H1 (cell line): ENCODE measurements at regions not wholly inside any gene's neighbourhood (a gene's known extent, or its start where the extent isn't known, plus 50 kb on each side); places are given as distances from the start of the nearest gene placed in this dataset.

ENCODE experiments used
- CTCF ChIA-PET: fragments of 300-600 bp; sonication (Branson Sonifier 250); formaldehyde crosslinking; loops from one replicate; lab custom pipeline; 2021; ENCODE audit not compliant: partially characterized antibody; lab: Charles Lee
- POLR2A ChIA-PET: fragments of 300-600 bp; sonication (Branson Sonifier 250); formaldehyde crosslinking; loops from one replicate; lab custom pipeline; 2021; ENCODE audit warnings: inconsistent platforms; ENCODE audit not compliant: partially characterized antibody; lab: Charles Lee
- DNase-seq, 2 experiments: peaks; one replicate each; pipeline versions ENCODE4 v3.0.0 to v3.0.0-alpha.2; 2010 to 2022; ENCODE audit warnings: low spot score in 2 of 2, low read depth in 1 of 2, mixed read lengths in 1 of 2
- FAIRE-seq: peaks from 2 replicates; lab custom pipeline; 2011; peaks lifted over from hg19 to GRCh38; lab: Jason Lieb, UNC
- H2AFZ ChIP-seq: 2 replicates; pipeline ENCODE4 v1.8.1; 2012; ENCODE audit warnings: low read length, inconsistent platforms
- H2AK5ac ChIP-seq: 2 replicates; pipeline ENCODE4 v1.6.1; 2013; ENCODE audit warnings: low read depth, low read length
- H2BK120ac ChIP-seq: replicated peaks from 2 replicates; pipeline ENCODE3; 2013; ENCODE audit warnings: low read depth, low read length, inconsistent platforms
- H2BK12ac ChIP-seq: 2 replicates; pipeline ENCODE4 v1.6.1; 2013; ENCODE audit warnings: low read depth, low read length
- H2BK15ac ChIP-seq: 2 replicates; pipeline ENCODE4 v1.6.1; 2013; ENCODE audit warnings: low read length
- H2BK20ac ChIP-seq: 2 replicates; pipeline ENCODE4 v1.6.1; 2013; ENCODE audit warnings: low read length
- H2BK5ac ChIP-seq: 2 replicates; pipeline ENCODE4 v1.6.1; 2013; ENCODE audit warnings: low read depth, low read length
- H3K14ac ChIP-seq: 2 replicates; pipeline ENCODE4 v1.6.1; 2013; ENCODE audit warnings: inconsistent platforms; ENCODE audit not compliant: insufficient read length
- H3K18ac ChIP-seq: 2 replicates; pipeline ENCODE4 v1.6.1; 2013; ENCODE audit warnings: low read length; ENCODE audit errors: extremely low read depth
- H3K23ac ChIP-seq: 2 replicates; pipeline ENCODE4 v1.6.1; 2013; ENCODE audit warnings: inconsistent platforms; ENCODE audit not compliant: insufficient read length
- H3K23me2 ChIP-seq: 2 replicates; pipeline ENCODE4 v1.6.1; 2013; ENCODE audit warnings: low read depth, low read length
- H3K27ac ChIP-seq: 2 replicates; pipeline ENCODE4 v1.6.1; 2011; ENCODE audit warnings: low read depth, low read length, inconsistent platforms
- H3K27me3 ChIP-seq, 4 experiments: replicated peaks in 1 of 4; 1 replicate in 1 of 4; 2 replicates in 3 of 4; pipeline versions ENCODE4 v1.6.1 to v1.8.1; 2011 to 2013; ENCODE audit warnings: low read length in 3 of 4, mild to moderate bottlenecking in 3 of 4, inconsistent platforms in 2 of 4, mixed read lengths in 2 of 4, moderate library complexity in 1 of 4; ENCODE audit not compliant: control insufficient read depth in 3 of 4, insufficient read depth in 3 of 4; ENCODE audit errors: extremely low read depth in 1 of 4
- H3K36me3 ChIP-seq, 4 experiments: 2 replicates each; pipeline versions ENCODE4 v1.6.1 to v1.8.1; 2011 to 2013; ENCODE audit warnings: mild to moderate bottlenecking in 4 of 4, low read length in 3 of 4, moderate library complexity in 2 of 4, control low read depth in 1 of 4, inconsistent platforms in 1 of 4; ENCODE audit not compliant: insufficient read depth in 4 of 4, control insufficient read depth in 2 of 4
- H3K4ac ChIP-seq: replicated peaks from 2 replicates; pipeline ENCODE3; 2013; ENCODE audit warnings: low read length, low read depth, mixed read lengths, inconsistent platforms; ENCODE audit not compliant: insufficient read length
- H3K4me1 ChIP-seq, 4 experiments: replicated peaks in 1 of 4; 1 replicate in 1 of 4; 2 replicates in 3 of 4; pipeline versions ENCODE4 v1.6.1 to v1.8.1; 2011 to 2013; ENCODE audit warnings: low read length in 3 of 4, inconsistent platforms in 2 of 4, mixed read lengths in 1 of 4; ENCODE audit not compliant: insufficient read depth in 4 of 4, control insufficient read depth in 3 of 4
- H3K4me2 ChIP-seq, 2 experiments: 2 replicates each; pipeline versions ENCODE4 v1.6.1 to v1.8.1; 2011 to 2013; ENCODE audit warnings: low read depth in 2 of 2, low read length in 2 of 2, control low read depth in 1 of 2, inconsistent platforms in 1 of 2, mild to moderate bottlenecking in 1 of 2; ENCODE audit not compliant: insufficient read depth in 1 of 2
- H3K4me3 ChIP-seq, 4 experiments: fragments of 200-600, 300-600 bp in 1 of 4; sonication (generic), shearing (Covaris generic), sonication (Bioruptor Twin) in 1 of 4; 2 replicates each; pipeline versions ENCODE4 v1.5.1 to v1.8.1; 2011 to 2016; ENCODE audit warnings: low read length in 4 of 4, low read depth in 3 of 4, control low read depth in 2 of 4, inconsistent platforms in 2 of 4, mild to moderate bottlenecking in 2 of 4, mixed read lengths in 1 of 4, moderate library complexity in 1 of 4; ENCODE audit not compliant: insufficient read depth in 2 of 4; ENCODE audit errors: extremely low read depth in 1 of 4
- H3K56ac ChIP-seq: replicated peaks from 2 replicates; pipeline ENCODE3; 2013; ENCODE audit warnings: low read depth, mild to moderate bottlenecking, mixed read lengths, low read length, inconsistent platforms; ENCODE audit not compliant: insufficient read length
- H3K79me1 ChIP-seq: 2 replicates; pipeline ENCODE4 v1.6.1; 2013; ENCODE audit warnings: low read depth, low read length, control low read depth
- H3K79me2 ChIP-seq, 2 experiments: 2 replicates each; pipeline versions ENCODE4 v1.6.1 to v1.8.1; 2012 to 2013; ENCODE audit warnings: low read length in 2 of 2, mild to moderate bottlenecking in 2 of 2, inconsistent platforms in 1 of 2; ENCODE audit not compliant: insufficient read depth in 2 of 2, control insufficient read depth in 1 of 2
- H3K9ac ChIP-seq, 4 experiments: replicated peaks in 1 of 4; 1 replicate in 1 of 4; 2 replicates in 3 of 4; pipeline versions ENCODE4 v1.6.1 to v1.8.1; 2011 to 2013; ENCODE audit warnings: low read depth in 3 of 4, low read length in 3 of 4, control low read depth in 2 of 4, mild to moderate bottlenecking in 2 of 4, moderate library complexity in 2 of 4, inconsistent platforms in 1 of 4; ENCODE audit errors: extremely low read depth in 1 of 4
- H3K9me3 ChIP-seq, 2 experiments: 2 replicates each; pipeline versions ENCODE4 v1.6.1 to v1.8.1; 2012 to 2013; ENCODE audit warnings: mild to moderate bottlenecking in 2 of 2, moderate library complexity in 2 of 2, control low read depth in 1 of 2, inconsistent platforms in 1 of 2, low read depth in 1 of 2, low read length in 1 of 2, mixed read lengths in 1 of 2; ENCODE audit not compliant: insufficient read depth in 2 of 2
- H4K20me1 ChIP-seq, 2 experiments: replicated peaks in 1 of 2; 2 replicates each; pipeline versions ENCODE3 to v1.8.1; 2011 to 2013; ENCODE audit warnings: inconsistent platforms in 2 of 2, low read length in 2 of 2, mild to moderate bottlenecking in 1 of 2; ENCODE audit not compliant: insufficient read depth in 2 of 2, control insufficient read depth in 1 of 2
- H4K5ac ChIP-seq: 2 replicates; pipeline ENCODE4 v1.6.1; 2013; ENCODE audit warnings: low read length, low read depth, mixed read lengths, inconsistent platforms; ENCODE audit not compliant: insufficient read length
- H4K8ac ChIP-seq: 2 replicates; pipeline ENCODE4 v1.8.0; 2013; ENCODE audit warnings: mild to moderate bottlenecking, moderate library complexity, low read length, inconsistent platforms; ENCODE audit not compliant: insufficient read depth; ENCODE audit errors: extremely low read depth
- H4K91ac ChIP-seq: replicated peaks from 2 replicates; pipeline ENCODE3; 2013; ENCODE audit warnings: low read length, mixed read lengths, inconsistent platforms; ENCODE audit not compliant: insufficient read length
- CEBPB ChIP-seq: IDR thresholded peaks from 2 replicates; pipeline ENCODE4 v1.6.1; 2012; ENCODE audit warnings: low read depth, low read length
- FOSL1 ChIP-seq: IDR thresholded peaks from 2 replicates; pipeline ENCODE4 v1.6.1; 2011; ENCODE audit warnings: mild to moderate bottlenecking, low read depth, low read length, moderate library complexity; ENCODE audit not compliant: insufficient read depth
- GABPA ChIP-seq: IDR thresholded peaks from 2 replicates; pipeline ENCODE4 v1.6.1; 2011; ENCODE audit warnings: mild to moderate bottlenecking, low read length, moderate library complexity, borderline replicate concordance; ENCODE audit not compliant: insufficient read depth
- NANOG ChIP-seq: IDR thresholded peaks from 2 replicates; pipeline ENCODE4 v1.6.1; 2011; ENCODE audit warnings: low read length, low read depth, mild to moderate bottlenecking, inconsistent platforms; ENCODE audit not compliant: insufficient read depth, poor library complexity, severe bottlenecking
- RAD21 ChIP-seq, 2 experiments: IDR thresholded peaks in 1 of 2; conservative IDR thresholded peaks in 1 of 2; 2 replicates each; pipeline ENCODE4 v1.6.1; 2011; ENCODE audit warnings: low read depth in 2 of 2, low read length in 2 of 2, improper control_type of control experiment in 1 of 2, inconsistent platforms in 1 of 2, mild to moderate bottlenecking in 1 of 2, moderate library complexity in 1 of 2
- RBBP5 ChIP-seq: IDR thresholded peaks from 2 replicates; pipeline ENCODE4 v1.7.1; 2012; ENCODE audit warnings: low read depth, mild to moderate bottlenecking, inconsistent platforms, low read length, moderate library complexity, borderline replicate concordance
- SIX5 ChIP-seq: IDR thresholded peaks from 2 replicates; pipeline ENCODE4 v1.6.1; 2011; ENCODE audit warnings: mild to moderate bottlenecking, low read depth, low read length
- SRF ChIP-seq: IDR thresholded peaks from 2 replicates; pipeline ENCODE4 v1.6.1; 2011; ENCODE audit warnings: mild to moderate bottlenecking, low read depth, low read length, moderate library complexity
- TAF7 ChIP-seq: optimal IDR thresholded peaks from 2 replicates; pipeline ENCODE3; 2011; ENCODE audit warnings: low read depth, mild to moderate bottlenecking, inconsistent platforms, low read length, moderate library complexity, borderline replicate concordance
- TCF12 ChIP-seq: IDR thresholded peaks from 2 replicates; pipeline ENCODE4 v1.6.1; 2011; ENCODE audit warnings: low read depth, mild to moderate bottlenecking, low read length
- WGBS, 2 experiments: shearing (Covaris generic) in 1 of 2; methylation state at CpG; one replicate each; pipeline versions ENCODE4 v1.1.6 to v1.1.7; 2013 to 2015; ENCODE audit warnings: low lambda C conversion rate in 2 of 2, mixed read lengths in 2 of 2, inconsistent platforms in 1 of 2, low coverage in 1 of 2, missing lambda C conversion rate in 1 of 2; ENCODE audit not compliant: insufficient replicate concordance in 2 of 2, insufficient coverage in 1 of 2, insufficient read length in 1 of 2; ENCODE audit errors: extremely low coverage in 1 of 2, missing lambda C conversion rate in 1 of 2; 5-methylcytosine and 5-hydroxymethylcytosine counted together
- TF ChIP-seq, protein P1 (sequence below): IDR thresholded peaks from 2 replicates; pipeline ENCODE4 v1.6.1; 2011; ENCODE audit warnings: low read length, improper control_type of control experiment
- TF ChIP-seq, protein P2 (sequence below): IDR thresholded peaks from 2 replicates; pipeline ENCODE4 v1.6.1; 2012; ENCODE audit warnings: inconsistent platforms

DNA sequence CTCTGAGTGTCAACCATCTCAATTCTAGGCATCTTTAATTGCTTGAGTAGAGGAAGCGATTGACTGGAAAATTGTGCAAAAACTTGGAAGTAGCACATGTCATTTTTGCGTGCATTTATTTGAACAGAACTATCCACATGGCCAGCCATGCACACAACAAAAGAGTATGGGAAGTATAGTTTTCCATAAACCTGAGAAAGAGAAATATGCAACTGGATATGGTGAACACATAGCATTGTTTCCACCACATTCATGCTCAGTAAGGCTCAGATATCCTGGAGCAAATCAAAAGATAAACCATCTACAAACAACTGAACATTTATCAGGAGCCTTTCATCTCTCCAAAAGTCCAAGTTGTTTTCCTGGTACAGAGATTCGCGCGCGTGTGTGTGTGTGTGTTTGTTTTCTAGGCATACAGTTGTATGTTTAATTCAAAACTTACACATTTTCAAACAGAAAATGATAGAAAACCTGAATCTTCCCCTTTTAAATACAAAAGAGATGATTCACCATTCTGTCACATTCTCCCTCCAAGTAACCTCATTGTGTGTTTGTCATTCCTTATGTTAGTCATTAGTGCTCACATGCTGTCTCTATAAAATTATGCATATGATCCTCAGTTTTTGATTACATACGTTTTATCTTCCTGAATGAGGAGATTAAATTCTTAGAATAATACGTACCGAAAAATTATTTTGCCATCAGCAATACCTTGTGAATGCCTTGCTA lies 780.4 kb upstream of the NRXN1 start:
- Histone ChIP-seq H3K14ac (no peak overlapping the region), H2BK20ac (no peak overlapping the region), H2BK5ac (no peak overlapping the region), H3K9me3 (no peaks in the 10 kb centered on the region), H2AK5ac (no peak overlapping the region), H4K8ac (no peak overlapping the region), H3K23me2 (no peaks in the 10 kb centered on the region), H3K79me1 (no peaks in the 10 kb centered on the region), H4K5ac (no peak overlapping the region), H3K18ac (no peak overlapping the region), H3K27me3 (no peaks in the 10 kb centered on the region), H3K4me1 (peaks cover 0 to 6% (median 0%) of the 10 kb centered on the region in 4 experiments; a peak in 3 of 7 replicates), H3K4me2 (no peak overlapping the region), H3K9ac (no peak overlapping the region), H2AFZ (no peak overlapping the region), H3K56ac (no peak overlapping the region), H3K36me3 (no peaks in the 10 kb centered on the region), H3K27ac (no peak overlapping the region), H2BK15ac (no peak overlapping the region), H2BK12ac (no peak overlapping the region), H3K4me3 (no peak overlapping the region), H4K91ac (no peak overlapping the region), H2BK120ac (no peak overlapping the region), H3K4ac (no peak overlapping the region), H4K20me1 (no peaks in the 10 kb centered on the region), H3K79me2 (no peaks in the 10 kb centered on the region), H3K23ac (no peak overlapping the region)
- FAIRE-seq (no peak), DNase-seq (no peak)
- ChIA-PET POLR2A (no interaction called here), CTCF (no interaction called here)
- WGBS, 2 experiments = 77% methylated on average over 9 of the region's 9 CpGs; no CpG with 5 or more reads in 1 of the 2 experiments
- TF ChIP-seq TCF12 (no peak), RBBP5 (no peak), RAD21 (IDR thresholded peaks at IDR 0.05 in 1 of 2, conservative IDR thresholded peaks at IDR 0.05 in 1 of 2; ENCODE audit: low read depth in 2 of 2, low read length in 2 of 2) (no peak), GABPA (no peak), NANOG (no peak), SIX5 (no peak), TAF7 (no peak), SRF (no peak), CEBPB (no peak), FOSL1 (no peak)
- TF ChIP-seq, protein P1, sequence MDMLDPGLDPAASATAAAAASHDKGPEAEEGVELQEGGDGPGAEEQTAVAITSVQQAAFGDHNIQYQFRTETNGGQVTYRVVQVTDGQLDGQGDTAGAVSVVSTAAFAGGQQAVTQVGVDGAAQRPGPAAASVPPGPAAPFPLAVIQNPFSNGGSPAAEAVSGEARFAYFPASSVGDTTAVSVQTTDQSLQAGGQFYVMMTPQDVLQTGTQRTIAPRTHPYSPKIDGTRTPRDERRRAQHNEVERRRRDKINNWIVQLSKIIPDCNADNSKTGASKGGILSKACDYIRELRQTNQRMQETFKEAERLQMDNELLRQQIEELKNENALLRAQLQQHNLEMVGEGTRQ = no peak
- TF ChIP-seq, protein P2, sequence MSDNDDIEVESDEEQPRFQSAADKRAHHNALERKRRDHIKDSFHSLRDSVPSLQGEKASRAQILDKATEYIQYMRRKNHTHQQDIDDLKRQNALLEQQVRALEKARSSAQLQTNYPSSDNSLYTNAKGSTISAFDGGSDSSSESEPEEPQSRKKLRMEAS = no peak
